ENCODE measurements at regions not wholly inside any gene's neighbourhood (a gene's known extent, or its start where the extent isn't known, plus 50 kb on each side); places are given as distances from the start of the nearest gene placed in this dataset.

GRCh38 chr12:124073356-124074035 is 100.5 kb downstream of the ZNF664 start:
- Histone ChIP-seq H3K9me1 (ENCODE audit: control insufficient read depth, extremely low read depth, insufficient read depth, low read length) (no peaks in the 10 kb centered on the region), H3K4me1 (ENCODE audit: control insufficient read depth, extremely low read depth, insufficient read depth, low read length) (peaks cover 4% of the 10 kb centered on the region), H3K27ac (ENCODE audit: control insufficient read depth, insufficient read depth, low read length) (no peak overlapping the region), H2AFZ (ENCODE audit: control insufficient read depth, low read length) (no peak overlapping the region), H3K9ac (ENCODE audit: control insufficient read depth, extremely low read depth, insufficient read depth, low read length) (no peak overlapping the region), H3K9me3 (ENCODE audit: control insufficient read depth, low read depth, low read length) (no peaks in the 10 kb centered on the region), H3K36me3 (ENCODE audit: control insufficient read depth in 2 of 2, extremely low read depth in 1 of 2, insufficient read depth in 2 of 2, low read length in 2 of 2) (no peaks in the 10 kb centered on the region), H4K20me1 (ENCODE audit: control insufficient read depth, extremely low read depth, insufficient read depth, low read length) (no peaks in the 10 kb centered on the region), H3K79me2 (ENCODE audit: control insufficient read depth, insufficient read depth, low read length) (no peaks in the 10 kb centered on the region), H3K4me2 (ENCODE audit: control insufficient read depth, extremely low read depth, insufficient read depth, low read depth, low read length) (no peak overlapping the region), H3K27me3 (ENCODE audit: control insufficient read depth, extremely low read depth, insufficient read depth, low read length) (no peaks in the 10 kb centered on the region), H3K4me3 (ENCODE audit: control insufficient read depth in 2 of 3, extremely low read depth in 1 of 3, insufficient read depth in 2 of 3, low read depth in 1 of 3, low read length in 3 of 3) (no peak overlapping the region)
- no peak for FAIRE-seq
- dilution Hi-C loops (cut with MboI; ENCODE audit: extremely low pct_ligation_motif_present, low sequenced_read_pairs) = no loop called here
- TF ChIP-seq EZH2 (IDR thresholded peaks at IDR 0.05; ENCODE audit: low read length) (no peak), CTCF (optimal IDR thresholded peaks at IDR 0.05 in 1 of 3, IDR thresholded peaks at IDR 0.05 in 1 of 3, conservative IDR thresholded peaks at IDR 0.05 in 1 of 3; ENCODE audit: extremely low read depth in 1 of 3, insufficient read depth in 2 of 3, low read length in 3 of 3) (no peak)
- DNase-seq (ENCODE audit: low read depth, low spot score) = no peak

GRCh38 chr12:124075841-124076240 is 102.8 kb downstream of the ZNF664 start:
- Histone ChIP-seq H3K9me3 (ENCODE audit: control insufficient read depth, low read depth, low read length) (no peaks in the 10 kb centered on the region), H2AFZ (ENCODE audit: control insufficient read depth, low read length) (no peak overlapping the region), H3K4me3 (ENCODE audit: control insufficient read depth in 2 of 3, extremely low read depth in 1 of 3, insufficient read depth in 2 of 3, low read depth in 1 of 3, low read length in 3 of 3) (no peak overlapping the region), H3K79me2 (ENCODE audit: control insufficient read depth, insufficient read depth, low read length) (no peaks in the 10 kb centered on the region), H3K9ac (ENCODE audit: control insufficient read depth, extremely low read depth, insufficient read depth, low read length) (no peak overlapping the region), H3K27me3 (ENCODE audit: control insufficient read depth, extremely low read depth, insufficient read depth, low read length) (no peaks in the 10 kb centered on the region), H3K9me1 (ENCODE audit: control insufficient read depth, extremely low read depth, insufficient read depth, low read length) (no peaks in the 10 kb centered on the region), H4K20me1 (ENCODE audit: control insufficient read depth, extremely low read depth, insufficient read depth, low read length) (no peaks in the 10 kb centered on the region), H3K36me3 (ENCODE audit: control insufficient read depth in 2 of 2, extremely low read depth in 1 of 2, insufficient read depth in 2 of 2, low read length in 2 of 2) (no peaks in the 10 kb centered on the region), H3K4me1 (ENCODE audit: control insufficient read depth, extremely low read depth, insufficient read depth, low read length) (no peaks in the 10 kb centered on the region), H3K4me2 (ENCODE audit: control insufficient read depth, extremely low read depth, insufficient read depth, low read depth, low read length) (no peak overlapping the region), H3K27ac (ENCODE audit: control insufficient read depth, insufficient read depth, low read length) (no peak overlapping the region)
- dilution Hi-C loops (cut with MboI; ENCODE audit: extremely low pct_ligation_motif_present, low sequenced_read_pairs) = no loop called here
- TF ChIP-seq EZH2 (IDR thresholded peaks at IDR 0.05; ENCODE audit: low read length) (no peak), CTCF (optimal IDR thresholded peaks at IDR 0.05 in 1 of 3, IDR thresholded peaks at IDR 0.05 in 1 of 3, conservative IDR thresholded peaks at IDR 0.05 in 1 of 3; ENCODE audit: extremely low read depth in 1 of 3, insufficient read depth in 2 of 3, low read length in 3 of 3) (no peak)
- FAIRE-seq = no peak
- no peak for DNase-seq (ENCODE audit: low read depth, low spot score)

All from keratinocyte (primary cell).